ENCODE measurements at regions not wholly inside any gene's neighbourhood (a gene's known extent, or its start where the extent isn't known, plus 50 kb on each side); places are given as distances from the start of the nearest gene placed in this dataset.

DNA sequence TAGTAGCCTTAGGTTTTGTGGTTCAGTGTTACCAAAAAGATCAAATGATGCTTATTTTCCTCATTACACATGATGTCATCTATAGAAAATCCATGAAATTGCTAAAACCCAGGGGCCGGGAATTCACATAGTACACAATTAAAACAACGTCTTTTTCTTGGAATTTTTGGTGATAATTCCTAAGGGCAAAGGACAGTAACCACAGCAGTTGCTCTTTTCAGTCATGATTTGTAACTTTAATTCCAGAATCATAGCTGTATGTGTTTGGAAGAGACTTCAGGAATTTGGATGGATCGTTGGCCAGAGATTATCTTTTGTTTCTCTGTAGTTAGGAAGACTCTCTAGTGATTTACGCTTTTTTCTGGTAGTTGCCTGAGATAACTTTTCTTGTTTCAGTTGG, 748.7 kb downstream of the TLE4 start:
- H3K36me3 ChIP-seq (ENCODE audit: control insufficient read depth, insufficient read depth, low read length) = no peaks in the 10 kb centered on the region
- intact Hi-C loops (cut with micrococcal nuclease; ENCODE audit: unreplicated experiment) (no loop called here), in situ Hi-C loops (cut with HindIII; ENCODE audit: low pct_unique_long_range_greater_than_20kb, low sequenced_read_pairs) (no loop called here)
- ChIA-PET POLR2A (no interaction called here), CTCF (no interaction called here)
- no TSS peak for BruUV-seq (replicated peaks)
- DNase-seq (ENCODE audit: low read depth, low spot score) (no peak), ATAC-seq (no peak)
- H3K4me1 ChIP-seq (ENCODE audit: control insufficient read depth, insufficient read depth, low read length) = no peaks in the 10 kb centered on the region
- H3K9me3 ChIP-seq (ENCODE audit: control insufficient read depth, insufficient read depth, low read depth, low read length) = no peaks in the 10 kb centered on the region
- H3K4me3 ChIP-seq (ENCODE audit: low read depth in 2 of 2, low read length in 2 of 2) = no peak overlapping the region
- H3K27ac ChIP-seq (ENCODE audit: low read length) = no peak overlapping the region
- no peaks in the 10 kb centered on the region for H3K27me3 ChIP-seq (ENCODE audit: control insufficient read depth, insufficient read depth, low read length)
- no peak for TF ChIP-seq POLR2AphosphoS5 (IDR thresholded peaks at IDR 0.05; ENCODE audit: low read depth, low read length)
- TF ChIP-seq, protein P1, sequence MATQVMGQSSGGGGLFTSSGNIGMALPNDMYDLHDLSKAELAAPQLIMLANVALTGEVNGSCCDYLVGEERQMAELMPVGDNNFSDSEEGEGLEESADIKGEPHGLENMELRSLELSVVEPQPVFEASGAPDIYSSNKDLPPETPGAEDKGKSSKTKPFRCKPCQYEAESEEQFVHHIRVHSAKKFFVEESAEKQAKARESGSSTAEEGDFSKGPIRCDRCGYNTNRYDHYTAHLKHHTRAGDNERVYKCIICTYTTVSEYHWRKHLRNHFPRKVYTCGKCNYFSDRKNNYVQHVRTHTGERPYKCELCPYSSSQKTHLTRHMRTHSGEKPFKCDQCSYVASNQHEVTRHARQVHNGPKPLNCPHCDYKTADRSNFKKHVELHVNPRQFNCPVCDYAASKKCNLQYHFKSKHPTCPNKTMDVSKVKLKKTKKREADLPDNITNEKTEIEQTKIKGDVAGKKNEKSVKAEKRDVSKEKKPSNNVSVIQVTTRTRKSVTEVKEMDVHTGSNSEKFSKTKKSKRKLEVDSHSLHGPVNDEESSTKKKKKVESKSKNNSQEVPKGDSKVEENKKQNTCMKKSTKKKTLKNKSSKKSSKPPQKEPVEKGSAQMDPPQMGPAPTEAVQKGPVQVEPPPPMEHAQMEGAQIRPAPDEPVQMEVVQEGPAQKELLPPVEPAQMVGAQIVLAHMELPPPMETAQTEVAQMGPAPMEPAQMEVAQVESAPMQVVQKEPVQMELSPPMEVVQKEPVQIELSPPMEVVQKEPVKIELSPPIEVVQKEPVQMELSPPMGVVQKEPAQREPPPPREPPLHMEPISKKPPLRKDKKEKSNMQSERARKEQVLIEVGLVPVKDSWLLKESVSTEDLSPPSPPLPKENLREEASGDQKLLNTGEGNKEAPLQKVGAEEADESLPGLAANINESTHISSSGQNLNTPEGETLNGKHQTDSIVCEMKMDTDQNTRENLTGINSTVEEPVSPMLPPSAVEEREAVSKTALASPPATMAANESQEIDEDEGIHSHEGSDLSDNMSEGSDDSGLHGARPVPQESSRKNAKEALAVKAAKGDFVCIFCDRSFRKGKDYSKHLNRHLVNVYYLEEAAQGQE (IDR thresholded peaks at IDR 0.05; ENCODE audit: insufficient read depth in 1 of 2, low read depth in 2 of 2, low read length in 1 of 2) = no peak
- TF ChIP-seq, protein P2, sequence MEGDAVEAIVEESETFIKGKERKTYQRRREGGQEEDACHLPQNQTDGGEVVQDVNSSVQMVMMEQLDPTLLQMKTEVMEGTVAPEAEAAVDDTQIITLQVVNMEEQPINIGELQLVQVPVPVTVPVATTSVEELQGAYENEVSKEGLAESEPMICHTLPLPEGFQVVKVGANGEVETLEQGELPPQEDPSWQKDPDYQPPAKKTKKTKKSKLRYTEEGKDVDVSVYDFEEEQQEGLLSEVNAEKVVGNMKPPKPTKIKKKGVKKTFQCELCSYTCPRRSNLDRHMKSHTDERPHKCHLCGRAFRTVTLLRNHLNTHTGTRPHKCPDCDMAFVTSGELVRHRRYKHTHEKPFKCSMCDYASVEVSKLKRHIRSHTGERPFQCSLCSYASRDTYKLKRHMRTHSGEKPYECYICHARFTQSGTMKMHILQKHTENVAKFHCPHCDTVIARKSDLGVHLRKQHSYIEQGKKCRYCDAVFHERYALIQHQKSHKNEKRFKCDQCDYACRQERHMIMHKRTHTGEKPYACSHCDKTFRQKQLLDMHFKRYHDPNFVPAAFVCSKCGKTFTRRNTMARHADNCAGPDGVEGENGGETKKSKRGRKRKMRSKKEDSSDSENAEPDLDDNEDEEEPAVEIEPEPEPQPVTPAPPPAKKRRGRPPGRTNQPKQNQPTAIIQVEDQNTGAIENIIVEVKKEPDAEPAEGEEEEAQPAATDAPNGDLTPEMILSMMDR (IDR thresholded peaks at IDR 0.05) = no peak
- no peak for TF ChIP-seq SIN3A (IDR thresholded peaks at IDR 0.05; ENCODE audit: borderline replicate concordance, insufficient read depth, low read depth, low read length)
- no peak for TF ChIP-seq TCF7L2 (IDR thresholded peaks at IDR 0.05; ENCODE audit: low read depth, low read length)

DNA sequence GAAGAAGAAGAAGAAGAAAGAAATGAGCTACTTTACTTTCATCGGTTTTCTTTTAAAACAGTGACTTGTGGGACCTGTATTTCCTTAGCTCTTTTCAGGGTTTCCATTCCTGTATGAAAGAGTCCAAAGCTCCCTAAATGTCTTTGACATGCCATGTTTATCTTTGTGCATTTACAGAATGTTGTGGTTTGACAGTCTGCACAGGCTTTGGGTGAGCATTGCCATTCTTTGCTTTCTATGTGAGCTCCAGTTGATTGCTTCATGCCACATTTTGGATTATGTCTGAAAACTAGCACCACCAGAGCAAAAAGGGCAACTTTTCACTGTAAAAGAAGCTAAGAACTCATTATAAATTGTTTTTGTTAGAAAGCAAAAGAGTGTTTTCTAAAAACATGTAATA, 733.4 kb downstream of the TLE4 start:
- H3K27ac ChIP-seq (ENCODE audit: low read length) = no peak overlapping the region
- POLR2A ChIA-PET = no interaction called here
- no peaks in the 10 kb centered on the region for H3K4me1 ChIP-seq (ENCODE audit: control insufficient read depth, insufficient read depth, low read length)
- no peaks in the 10 kb centered on the region for H3K36me3 ChIP-seq (ENCODE audit: control insufficient read depth, insufficient read depth, low read length)
- CTCF ChIA-PET = interaction anchor here (0.6 kb wide), 1 partner anchor 179 kb away, joined by 3 read pairs; no protein-coding TSS in a partner anchor
- no peak for ATAC-seq
- TF ChIP-seq SIN3A (IDR thresholded peaks at IDR 0.05; ENCODE audit: borderline replicate concordance, insufficient read depth, low read depth, low read length) (no peak), POLR2AphosphoS5 (IDR thresholded peaks at IDR 0.05; ENCODE audit: low read depth, low read length) (no peak)
- TF ChIP-seq, protein P1 (IDR thresholded peaks at IDR 0.05; ENCODE audit: insufficient read depth in 1 of 2, low read depth in 2 of 2, low read length in 1 of 2) = no peak
- TF ChIP-seq, protein P2 (IDR thresholded peaks at IDR 0.05) = no peak
- H3K27me3 ChIP-seq (ENCODE audit: control insufficient read depth, insufficient read depth, low read length) = no peaks in the 10 kb centered on the region
- H3K9me3 ChIP-seq (ENCODE audit: control insufficient read depth, insufficient read depth, low read depth, low read length) = no peaks in the 10 kb centered on the region
- intact Hi-C loops (cut with micrococcal nuclease; ENCODE audit: unreplicated experiment) = no loop called here
- in situ Hi-C loops (cut with HindIII; ENCODE audit: low pct_unique_long_range_greater_than_20kb, low sequenced_read_pairs) = no loop called here
- no peak for DNase-seq (ENCODE audit: low read depth, low spot score)
- H3K4me3 ChIP-seq (ENCODE audit: low read depth in 2 of 2, low read length in 2 of 2) = no peak overlapping the region
- no TSS peak for BruUV-seq (replicated peaks)

All from Panc1 (cell line).